ENCODE measurements at regions not wholly inside any gene's neighbourhood (a gene's known extent, or its start where the extent isn't known, plus 50 kb on each side); places are given as distances from the start of the nearest gene placed in this dataset.

GRCh38 chr3:13706886-13707285, 158.0 kb downstream of the FBLN2 start:
- Mint-ChIP-seq H3K9me3 (ENCODE audit: low read depth) (peaks cover 64% of the 10 kb centered on the region), H3K27me3 (peaks cover 54% of the 10 kb centered on the region)
- peak; percentile 3 for DNase-seq (ENCODE audit: low spot score, unreplicated experiment)

GRCh38 chr3:13706451-13706850, 157.5 kb downstream of the FBLN2 start:
- TF ChIP-seq, protein P1, sequence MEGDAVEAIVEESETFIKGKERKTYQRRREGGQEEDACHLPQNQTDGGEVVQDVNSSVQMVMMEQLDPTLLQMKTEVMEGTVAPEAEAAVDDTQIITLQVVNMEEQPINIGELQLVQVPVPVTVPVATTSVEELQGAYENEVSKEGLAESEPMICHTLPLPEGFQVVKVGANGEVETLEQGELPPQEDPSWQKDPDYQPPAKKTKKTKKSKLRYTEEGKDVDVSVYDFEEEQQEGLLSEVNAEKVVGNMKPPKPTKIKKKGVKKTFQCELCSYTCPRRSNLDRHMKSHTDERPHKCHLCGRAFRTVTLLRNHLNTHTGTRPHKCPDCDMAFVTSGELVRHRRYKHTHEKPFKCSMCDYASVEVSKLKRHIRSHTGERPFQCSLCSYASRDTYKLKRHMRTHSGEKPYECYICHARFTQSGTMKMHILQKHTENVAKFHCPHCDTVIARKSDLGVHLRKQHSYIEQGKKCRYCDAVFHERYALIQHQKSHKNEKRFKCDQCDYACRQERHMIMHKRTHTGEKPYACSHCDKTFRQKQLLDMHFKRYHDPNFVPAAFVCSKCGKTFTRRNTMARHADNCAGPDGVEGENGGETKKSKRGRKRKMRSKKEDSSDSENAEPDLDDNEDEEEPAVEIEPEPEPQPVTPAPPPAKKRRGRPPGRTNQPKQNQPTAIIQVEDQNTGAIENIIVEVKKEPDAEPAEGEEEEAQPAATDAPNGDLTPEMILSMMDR (IDR thresholded peaks at IDR 0.05; ENCODE audit: unreplicated experiment): no peak
- H3K36me3 Mint-ChIP-seq (ENCODE audit: insufficient read depth): no peaks in the 10 kb centered on the region
- H3K4me1 Mint-ChIP-seq (ENCODE audit: low read depth): no peaks in the 10 kb centered on the region
- H3K4me3 Mint-ChIP-seq (ENCODE audit: low read depth): no peak overlapping the region
- H3K27ac Mint-ChIP-seq: no peak overlapping the region
- peaks cover 61% of the 10 kb centered on the region for H3K9me3 Mint-ChIP-seq (ENCODE audit: low read depth)
- peak; percentile 0 for DNase-seq (ENCODE audit: low spot score, unreplicated experiment)
- peaks cover 50% of the 10 kb centered on the region for H3K27me3 Mint-ChIP-seq

More at GRCh38 chr3:13706886-13707285, 158.0 kb downstream of the FBLN2 start:
- H3K4me1 Mint-ChIP-seq (ENCODE audit: low read depth): no peaks in the 10 kb centered on the region
- TF ChIP-seq, protein P1 (IDR thresholded peaks at IDR 0.05; ENCODE audit: unreplicated experiment): no peak
- H3K36me3 Mint-ChIP-seq (ENCODE audit: insufficient read depth): no peaks in the 10 kb centered on the region
- H3K27ac Mint-ChIP-seq: no peak overlapping the region
- H3K4me3 Mint-ChIP-seq (ENCODE audit: low read depth): no peak overlapping the region

DNA sequence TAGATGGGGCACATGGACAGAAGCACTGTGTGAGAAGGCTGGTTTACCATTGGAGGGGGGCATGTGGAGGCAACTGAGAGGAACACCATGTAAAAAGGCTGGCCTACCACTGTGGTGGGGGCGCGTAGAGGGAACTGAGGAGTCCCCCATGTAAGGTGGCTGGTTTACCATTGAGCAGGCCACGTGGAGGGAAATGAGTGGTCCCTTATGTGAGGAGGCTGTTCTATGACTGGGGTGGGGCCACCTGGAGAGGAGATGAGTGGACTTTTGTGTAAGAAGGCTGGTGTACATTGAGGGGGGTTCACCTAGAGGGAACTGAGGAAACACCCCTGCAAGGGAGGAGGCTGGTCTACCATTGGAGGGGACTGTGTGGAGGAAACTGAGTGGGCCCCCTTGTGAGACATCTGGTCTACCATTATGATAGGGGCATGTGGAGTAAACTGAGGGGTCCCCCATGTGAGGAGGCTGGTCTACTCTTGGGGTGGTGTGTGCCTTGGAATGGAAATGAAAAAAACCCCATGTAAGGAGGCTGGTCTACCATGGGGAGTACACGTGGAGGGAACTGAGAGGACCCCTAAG, 156.9 kb downstream of the FBLN2 start:
- Mint-ChIP-seq H3K27me3 (peaks cover 47% of the 10 kb centered on the region), H3K36me3 (ENCODE audit: insufficient read depth) (no peaks in the 10 kb centered on the region), H3K27ac (peak overlapping the region; percentile 43), H3K4me1 (ENCODE audit: low read depth) (no peaks in the 10 kb centered on the region), H3K9me3 (ENCODE audit: low read depth) (peaks cover 55% of the 10 kb centered on the region), H3K4me3 (ENCODE audit: low read depth) (no peak overlapping the region)
- TF ChIP-seq, protein P1 (IDR thresholded peaks at IDR 0.05; ENCODE audit: unreplicated experiment): no peak
- DNase-seq (ENCODE audit: low spot score, unreplicated experiment): no peak

DNA sequence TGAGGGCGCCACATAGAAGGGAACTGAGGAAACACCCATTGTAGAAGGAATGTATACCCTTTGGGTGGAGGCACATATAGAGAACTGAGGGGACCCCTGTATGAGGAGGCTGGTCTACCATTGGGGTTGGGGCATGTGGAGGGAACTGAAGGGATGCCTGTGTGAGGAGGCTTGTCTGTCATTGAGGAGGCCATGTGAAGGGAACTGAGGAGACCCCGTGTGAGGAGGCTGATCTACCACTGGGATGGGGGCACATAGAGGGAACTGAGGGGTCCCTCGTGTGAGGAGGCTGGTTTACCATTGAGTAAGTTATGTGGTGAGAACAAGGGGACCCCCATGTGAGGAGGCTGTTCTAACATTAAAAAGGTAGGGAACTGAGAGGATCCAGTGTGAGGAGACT, 156.1 kb downstream of the FBLN2 start:
- Mint-ChIP-seq H3K9me3 (ENCODE audit: low read depth) (peaks cover 52% of the 10 kb centered on the region), H3K27me3 (peaks cover 47% of the 10 kb centered on the region), H3K36me3 (ENCODE audit: insufficient read depth) (no peaks in the 10 kb centered on the region), H3K27ac (no peak overlapping the region), H3K4me1 (ENCODE audit: low read depth) (no peaks in the 10 kb centered on the region), H3K4me3 (ENCODE audit: low read depth) (no peak overlapping the region)
- DNase-seq (ENCODE audit: low spot score, unreplicated experiment): no peak
- TF ChIP-seq, protein P1 (IDR thresholded peaks at IDR 0.05; ENCODE audit: unreplicated experiment): no peak

- H3K9me3 Mint-ChIP-seq (ENCODE audit: low read depth): peaks cover 45% of the 10 kb centered on the region
- H3K27me3 Mint-ChIP-seq: peaks cover 44% of the 10 kb centered on the region
- TF ChIP-seq, protein P1 (IDR thresholded peaks at IDR 0.05; ENCODE audit: unreplicated experiment): no peak
- no peaks in the 10 kb centered on the region for H3K4me1 Mint-ChIP-seq (ENCODE audit: low read depth)
- DNase-seq (ENCODE audit: low spot score, unreplicated experiment): no peak
- H3K36me3 Mint-ChIP-seq (ENCODE audit: insufficient read depth): no peaks in the 10 kb centered on the region
- no peak overlapping the region for H3K27ac Mint-ChIP-seq
- no peak overlapping the region for H3K4me3 Mint-ChIP-seq (ENCODE audit: low read depth)
Observed at GRCh38 chr3:13704174-13704573, 155.2 kb downstream of the FBLN2 start.

All from progenitor cell of endocrine pancreas (in vitro differentiated cells).